ENCODE measurements at regions not wholly inside any gene's neighbourhood (a gene's known extent, or its start where the extent isn't known, plus 50 kb on each side); places are given as distances from the start of the nearest gene placed in this dataset.
"Not testable (repeated sequence)": the region's sequence is repeated elsewhere in the genome, so short reads cannot be mapped to it uniquely, and the experiment has no call there.

- DNase-seq (ENCODE audit: low spot score) = no peak
These were observed 501.0 kb upstream of the EDIL3 start for GRCh38 chr5:84885485-84886258.

- DNase-seq (ENCODE audit: low spot score) = no peak
These were observed 497.1 kb upstream of the EDIL3 start for GRCh38 chr5:84881737-84882136.

GRCh38 chr5:84874196-84874595 lies 489.5 kb upstream of the EDIL3 start:
- no peak for DNase-seq (ENCODE audit: low spot score)

- DNase-seq (ENCODE audit: low spot score) = no peak
These were observed 488.1 kb upstream of the EDIL3 start for GRCh38 chr5:84872768-84873167.

- DNase-seq (ENCODE audit: low spot score) = no peak
These were observed 485.7 kb upstream of the EDIL3 start for GRCh38 chr5:84870369-84870768.

GRCh38 chr5:84869675-84870074 lies 485.0 kb upstream of the EDIL3 start:
- DNase-seq (ENCODE audit: low spot score) = no peak

- not testable (repeated sequence) for DNase-seq (ENCODE audit: low spot score)
These were observed 479.3 kb upstream of the EDIL3 start for GRCh38 chr5:84863936-84864335.

- DNase-seq (ENCODE audit: low spot score) = no peak
These were observed 478.3 kb upstream of the EDIL3 start for GRCh38 chr5:84863020-84863419.

- no peak for DNase-seq (ENCODE audit: low spot score)
These were observed 477.5 kb upstream of the EDIL3 start for GRCh38 chr5:84862132-84862531.

GRCh38 chr5:84861306-84861705 lies 476.6 kb upstream of the EDIL3 start:
- DNase-seq (ENCODE audit: low spot score) = no peak

- DNase-seq (ENCODE audit: low spot score) = no peak
These were observed 474.4 kb upstream of the EDIL3 start for GRCh38 chr5:84859056-84859455.

GRCh38 chr5:84831701-84832100 lies 447.0 kb upstream of the EDIL3 start:
- DNase-seq (ENCODE audit: low spot score) = no peak

GRCh38 chr5:84830265-84830664 lies 445.6 kb upstream of the EDIL3 start:
- no peak for DNase-seq (ENCODE audit: low spot score)

GRCh38 chr5:84825606-84826005 lies 440.9 kb upstream of the EDIL3 start:
- no peak for DNase-seq (ENCODE audit: low spot score)

GRCh38 chr5:84821924-84822323 lies 437.2 kb upstream of the EDIL3 start:
- no peak for DNase-seq (ENCODE audit: low spot score)

- no peak for DNase-seq (ENCODE audit: low spot score)
These were observed 433.3 kb upstream of the EDIL3 start for GRCh38 chr5:84817953-84818352.

GRCh38 chr5:84816746-84817547 lies 432.3 kb upstream of the EDIL3 start:
- DNase-seq (ENCODE audit: low spot score) = no peak

GRCh38 chr5:84816160-84816559 lies 431.5 kb upstream of the EDIL3 start:
- DNase-seq (ENCODE audit: low spot score) = no peak

GRCh38 chr5:84805473-84805872 lies 420.8 kb upstream of the EDIL3 start:
- DNase-seq (ENCODE audit: low spot score) = no peak

- DNase-seq (ENCODE audit: low spot score) = no peak
These were observed 411.7 kb upstream of the EDIL3 start for GRCh38 chr5:84796399-84796798.

GRCh38 chr5:84794486-84795035 lies 409.9 kb upstream of the EDIL3 start:
- no peak for DNase-seq (ENCODE audit: low spot score)

- no peak for DNase-seq (ENCODE audit: low spot score)
These were observed 407.1 kb upstream of the EDIL3 start for GRCh38 chr5:84791730-84792129.

GRCh38 chr5:84791138-84791537 lies 406.5 kb upstream of the EDIL3 start:
- no peak for DNase-seq (ENCODE audit: low spot score)

Data from SW480 (cell line).